ENCODE measurements at regions not wholly inside any gene's neighbourhood (a gene's known extent, or its start where the extent isn't known, plus 50 kb on each side); places are given as distances from the start of the nearest gene placed in this dataset.

DNA sequence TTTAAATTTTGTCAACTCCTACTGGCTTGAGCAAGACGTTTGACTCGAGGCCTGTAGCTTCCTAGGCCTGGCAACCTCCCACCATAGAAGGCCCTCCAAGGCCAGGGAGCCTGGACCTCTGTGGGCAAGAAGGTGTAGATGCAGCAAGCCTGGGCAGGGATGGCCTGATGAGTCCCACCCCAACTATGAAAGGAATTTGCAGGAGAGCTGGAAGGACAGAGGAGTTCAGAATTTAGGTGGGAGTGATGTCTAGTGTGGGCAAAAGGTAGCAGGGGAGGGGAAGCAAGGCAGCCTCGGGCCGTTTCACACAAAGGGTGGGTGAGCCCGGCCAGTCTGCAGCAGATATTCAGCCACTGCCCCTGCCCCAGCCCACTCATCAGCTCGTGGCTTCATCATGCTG is 245.2 kb downstream of the CDH26 start:
- Mint-ChIP-seq H3K27ac (ENCODE audit: low read depth, unreplicated experiment) (peak overlapping the region; percentile 7), H3K9me3 (ENCODE audit: unreplicated experiment) (peaks cover 10% of the 10 kb centered on the region), H3K27me3 (ENCODE audit: insufficient read depth, unreplicated experiment) (peaks cover 15% of the 10 kb centered on the region), H3K4me1 (ENCODE audit: insufficient read depth, unreplicated experiment) (no peaks in the 10 kb centered on the region), H3K4me3 (ENCODE audit: unreplicated experiment) (no peak overlapping the region), H3K36me3 (ENCODE audit: insufficient read depth, unreplicated experiment) (no peaks in the 10 kb centered on the region)
- ChIA-PET CTCF (interaction anchor here (1.0 to 8.7 kb wide), 5 partner anchors 8 to 1025 kb away, joined by 3 to 67 read pairs (median 5); no protein-coding TSS in a partner anchor), POLR2A (no interaction called here)
- DNase-seq (ENCODE audit: unreplicated experiment): no peak
- BruUV-seq (replicated peaks): no TSS peak
- TF ChIP-seq, protein P1, sequence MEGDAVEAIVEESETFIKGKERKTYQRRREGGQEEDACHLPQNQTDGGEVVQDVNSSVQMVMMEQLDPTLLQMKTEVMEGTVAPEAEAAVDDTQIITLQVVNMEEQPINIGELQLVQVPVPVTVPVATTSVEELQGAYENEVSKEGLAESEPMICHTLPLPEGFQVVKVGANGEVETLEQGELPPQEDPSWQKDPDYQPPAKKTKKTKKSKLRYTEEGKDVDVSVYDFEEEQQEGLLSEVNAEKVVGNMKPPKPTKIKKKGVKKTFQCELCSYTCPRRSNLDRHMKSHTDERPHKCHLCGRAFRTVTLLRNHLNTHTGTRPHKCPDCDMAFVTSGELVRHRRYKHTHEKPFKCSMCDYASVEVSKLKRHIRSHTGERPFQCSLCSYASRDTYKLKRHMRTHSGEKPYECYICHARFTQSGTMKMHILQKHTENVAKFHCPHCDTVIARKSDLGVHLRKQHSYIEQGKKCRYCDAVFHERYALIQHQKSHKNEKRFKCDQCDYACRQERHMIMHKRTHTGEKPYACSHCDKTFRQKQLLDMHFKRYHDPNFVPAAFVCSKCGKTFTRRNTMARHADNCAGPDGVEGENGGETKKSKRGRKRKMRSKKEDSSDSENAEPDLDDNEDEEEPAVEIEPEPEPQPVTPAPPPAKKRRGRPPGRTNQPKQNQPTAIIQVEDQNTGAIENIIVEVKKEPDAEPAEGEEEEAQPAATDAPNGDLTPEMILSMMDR (IDR thresholded peaks at IDR 0.05; ENCODE audit: unreplicated experiment): no peak
- intact Hi-C loops (cut with micrococcal nuclease): no loop called here

DNA sequence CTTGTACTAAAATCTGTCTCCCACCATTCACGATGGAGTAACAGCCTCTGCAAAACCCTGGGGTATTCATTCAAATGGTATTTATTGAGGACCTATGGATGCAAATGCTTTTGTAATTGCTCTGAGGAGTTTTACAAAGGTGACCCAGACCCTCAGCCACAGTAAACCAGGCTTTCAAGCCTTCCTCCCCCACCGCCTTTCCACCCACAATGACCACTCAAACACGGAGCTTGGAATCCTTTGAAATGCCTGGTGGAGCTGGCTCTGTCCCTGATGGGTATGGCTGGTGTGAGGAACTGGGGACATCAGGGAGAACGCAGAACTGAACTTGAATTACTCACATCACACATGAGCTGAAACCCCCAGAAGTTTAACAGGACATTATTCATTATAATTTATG is 246.4 kb downstream of the CDH26 start:
- Mint-ChIP-seq H3K27me3 (ENCODE audit: insufficient read depth, unreplicated experiment) (peaks cover 12% of the 10 kb centered on the region), H3K9me3 (ENCODE audit: unreplicated experiment) (no peaks in the 10 kb centered on the region), H3K4me1 (ENCODE audit: insufficient read depth, unreplicated experiment) (no peaks in the 10 kb centered on the region), H3K36me3 (ENCODE audit: insufficient read depth, unreplicated experiment) (no peaks in the 10 kb centered on the region), H3K4me3 (ENCODE audit: unreplicated experiment) (no peak overlapping the region), H3K27ac (ENCODE audit: low read depth, unreplicated experiment) (no peak overlapping the region)
- TF ChIP-seq, protein P1 (IDR thresholded peaks at IDR 0.05; ENCODE audit: unreplicated experiment): no peak
- intact Hi-C loops (cut with micrococcal nuclease): no loop called here
- CTCF ChIA-PET: interaction anchor here (0.6 to 1.1 kb wide), 4 partner anchors 67 to 1044 kb away, joined by 3 to 5 read pairs (median 4); no protein-coding TSS in a partner anchor
- DNase-seq (ENCODE audit: unreplicated experiment): no peak
- BruUV-seq (replicated peaks): no TSS peak
- POLR2A ChIA-PET: interaction anchor here (0.7 kb wide), 1 partner anchor 1075 kb away, joined by 3 read pairs; no protein-coding TSS in a partner anchor

DNA sequence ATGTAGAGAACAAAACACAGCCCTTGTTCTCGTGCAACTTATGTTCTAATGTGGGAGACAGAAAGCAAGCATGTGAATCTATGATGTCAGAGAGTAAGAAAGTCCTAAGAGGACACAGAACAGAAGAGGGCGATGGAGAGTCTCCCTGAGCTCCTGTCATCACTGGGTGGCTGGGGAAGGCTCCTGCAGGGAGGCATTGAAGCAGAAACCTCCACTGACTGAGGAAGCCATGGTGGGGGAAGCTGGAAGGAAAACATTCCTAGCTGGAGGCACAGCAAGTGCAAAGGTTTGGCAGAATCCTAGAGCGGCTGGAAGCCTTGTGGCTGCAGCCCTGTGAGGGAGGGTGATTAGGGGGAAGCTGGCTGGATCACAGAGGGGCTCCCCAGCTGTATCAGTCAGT is 248.0 kb downstream of the CDH26 start:
- POLR2A ChIA-PET: interaction anchor here (0.6 kb wide), 1 partner anchor 927 kb away, joined by 3 read pairs; no protein-coding TSS in a partner anchor
- DNase-seq (ENCODE audit: unreplicated experiment): peak; percentile 52
- BruUV-seq (replicated peaks): no TSS peak
- TF ChIP-seq, protein P1 (IDR thresholded peaks at IDR 0.05; ENCODE audit: unreplicated experiment): peak; percentile 38
- peaks cover 11% of the 10 kb centered on the region for H3K27me3 Mint-ChIP-seq (ENCODE audit: insufficient read depth, unreplicated experiment)
- H3K27ac Mint-ChIP-seq (ENCODE audit: low read depth, unreplicated experiment): no peak overlapping the region
- no peaks in the 10 kb centered on the region for H3K36me3 Mint-ChIP-seq (ENCODE audit: insufficient read depth, unreplicated experiment)
- intact Hi-C loops (cut with micrococcal nuclease): no loop called here
- H3K4me1 Mint-ChIP-seq (ENCODE audit: insufficient read depth, unreplicated experiment): no peaks in the 10 kb centered on the region
- H3K9me3 Mint-ChIP-seq (ENCODE audit: unreplicated experiment): no peaks in the 10 kb centered on the region
- no peak overlapping the region for H3K4me3 Mint-ChIP-seq (ENCODE audit: unreplicated experiment)
- CTCF ChIA-PET: interaction anchor here (0.6 to 1.9 kb wide), 8 partner anchors 32 to 149 kb away, joined by 3 to 7 read pairs (median 4); no protein-coding TSS in a partner anchor

DNA sequence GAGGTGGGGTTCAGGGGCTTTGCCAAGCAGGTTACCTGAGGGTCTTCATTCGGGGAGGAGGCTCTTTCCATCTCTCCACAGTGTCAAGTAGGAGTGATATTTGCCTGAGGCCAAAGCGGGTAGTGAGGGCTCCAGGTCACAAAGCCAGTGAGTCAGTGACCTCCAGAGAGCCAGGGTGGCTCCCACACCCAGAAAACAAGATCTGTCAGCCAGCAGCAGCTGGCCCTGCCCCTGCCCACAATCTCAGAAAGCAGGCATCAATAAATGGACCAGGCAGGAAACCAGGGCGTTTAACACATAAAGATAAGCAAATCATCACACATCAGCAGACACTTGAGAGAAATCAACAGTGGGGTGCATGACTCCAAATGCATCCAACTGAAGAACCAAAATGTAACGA is 250.8 kb downstream of the CDH26 start:
- Mint-ChIP-seq H3K27ac (ENCODE audit: low read depth, unreplicated experiment) (no peak overlapping the region), H3K4me3 (ENCODE audit: unreplicated experiment) (no peak overlapping the region), H3K36me3 (ENCODE audit: insufficient read depth, unreplicated experiment) (no peaks in the 10 kb centered on the region), H3K4me1 (ENCODE audit: insufficient read depth, unreplicated experiment) (no peaks in the 10 kb centered on the region), H3K27me3 (ENCODE audit: insufficient read depth, unreplicated experiment) (peaks cover 14% of the 10 kb centered on the region), H3K9me3 (ENCODE audit: unreplicated experiment) (no peaks in the 10 kb centered on the region)
- no peak for DNase-seq (ENCODE audit: unreplicated experiment)
- ChIA-PET POLR2A (no interaction called here), CTCF (interaction anchor here (0.6 to 5.5 kb wide), 11 partner anchors 10 to 1581 kb away, joined by 3 to 108 read pairs (median 4); no protein-coding TSS in a partner anchor)
- intact Hi-C loops (cut with micrococcal nuclease): no loop called here
- TF ChIP-seq, protein P1 (IDR thresholded peaks at IDR 0.05; ENCODE audit: unreplicated experiment): no peak
- BruUV-seq (replicated peaks): no TSS peak
